Activated naive CD8-positive, alpha-beta T cell treated with anti-CD3 and anti-CD28 coated beads, Interleukin-2, amount 50 U/mL, for 24 hours (primary cell): ENCODE measurements at regions not wholly inside any gene's neighbourhood (a gene's known extent, or its start where the extent isn't known, plus 50 kb on each side); places are given as distances from the start of the nearest gene placed in this dataset.

Source experiments
- ATAC-seq: fragments of 150-1000 bp; cut with Tn5 transposase; one replicate; pipeline ENCODE4 v1.10.0; 2021
- DNase-seq: peaks from one replicate; pipeline ENCODE4 v3.0.0; 2021
- H3K27ac Mint-ChIP-seq: one replicate; pipeline ENCODE4 v1.8.0; 2021; ENCODE audit warnings: mild to moderate bottlenecking, mixed read lengths
- H3K27me3 Mint-ChIP-seq: one replicate; pipeline ENCODE4 v1.8.0; 2021; ENCODE audit warnings: mixed read lengths
- H3K36me3 Mint-ChIP-seq: one replicate; pipeline ENCODE4 v1.8.0; 2021; ENCODE audit warnings: low read depth, mixed read lengths
- H3K4me1 Mint-ChIP-seq: one replicate; pipeline ENCODE4 v1.8.0; 2021; ENCODE audit warnings: mixed read lengths
- H3K4me3 Mint-ChIP-seq: one replicate; pipeline ENCODE4 v1.8.0; 2021; ENCODE audit warnings: mild to moderate bottlenecking, moderate library complexity, mixed read lengths
- H3K9me3 Mint-ChIP-seq: one replicate; pipeline ENCODE4 v1.8.0; 2021; ENCODE audit warnings: mixed read lengths

DNA sequence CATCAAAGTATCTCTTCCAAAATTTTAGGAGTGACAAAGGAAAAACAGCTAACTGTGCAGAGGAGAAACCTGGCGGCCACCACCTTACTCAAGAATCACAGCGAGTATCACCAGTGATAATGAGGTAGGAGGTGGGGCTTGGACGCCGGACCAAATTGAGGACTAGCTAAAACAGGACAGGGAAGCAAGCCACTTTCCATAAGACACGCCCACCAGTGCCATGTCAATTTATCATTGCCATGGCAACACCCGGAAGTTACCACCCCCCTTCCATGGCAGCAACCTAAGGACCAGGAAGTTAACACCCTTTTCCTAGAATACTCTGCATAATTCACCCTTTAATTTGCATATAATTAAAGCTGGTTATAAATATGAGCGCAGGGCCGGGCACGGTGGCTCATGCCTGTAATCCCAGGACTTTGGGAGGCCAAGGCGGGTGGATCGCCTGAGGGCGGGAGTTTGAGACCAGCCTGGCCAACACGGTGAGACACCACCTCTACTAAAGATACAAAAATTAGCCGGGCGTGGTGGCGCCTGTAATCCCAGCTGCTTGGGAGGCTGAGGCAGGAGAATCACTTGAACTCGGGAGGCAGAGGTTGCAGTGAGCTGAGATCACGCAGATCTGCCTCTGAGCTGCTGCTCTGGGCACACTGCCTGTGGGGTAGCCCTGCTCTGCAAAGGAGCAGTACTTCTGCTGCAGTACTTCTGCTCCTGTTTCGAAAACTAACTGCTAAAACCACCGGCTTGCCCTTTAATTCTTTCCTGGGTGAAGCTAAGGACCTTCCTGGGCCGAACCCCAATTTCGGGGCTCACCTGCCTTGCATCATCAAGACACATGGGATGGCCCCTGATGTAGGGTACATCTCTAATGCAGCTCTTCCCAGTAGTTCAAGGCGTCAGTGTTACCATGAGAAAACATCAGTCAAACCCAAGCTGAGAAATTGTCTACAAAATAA is 116.7 kb downstream of the HMX1 start:
- no peak for DNase-seq
- H3K27me3 Mint-ChIP-seq: no peaks in the 10 kb centered on the region
- H3K4me3 Mint-ChIP-seq: no peak overlapping the region
- H3K9me3 Mint-ChIP-seq: peaks cover 6% of the 10 kb centered on the region
- ATAC-seq: no peak
- no peaks in the 10 kb centered on the region for H3K36me3 Mint-ChIP-seq
- H3K27ac Mint-ChIP-seq: no peak overlapping the region
- no peaks in the 10 kb centered on the region for H3K4me1 Mint-ChIP-seq

DNA sequence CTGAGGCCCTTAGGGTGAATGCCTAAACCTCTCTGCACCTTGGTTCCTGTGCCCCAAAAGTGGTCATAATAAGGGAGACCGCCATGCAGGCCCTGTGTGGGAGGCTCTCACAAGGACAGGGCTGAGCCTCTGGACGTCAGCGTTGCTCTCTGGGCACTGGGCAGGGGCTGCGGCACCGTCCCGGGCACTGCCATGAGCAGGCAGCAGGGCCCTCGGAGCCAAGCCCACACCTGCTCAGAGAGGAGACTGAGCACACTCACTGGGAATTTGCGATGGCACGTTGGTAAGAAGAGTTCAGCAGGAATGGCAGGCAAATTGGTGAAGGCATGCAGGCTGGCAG is 123.4 kb downstream of the HMX1 start:
- Mint-ChIP-seq H3K4me1 (no peaks in the 10 kb centered on the region), H3K4me3 (no peak overlapping the region), H3K27me3 (no peaks in the 10 kb centered on the region), H3K9me3 (peaks cover 10% of the 10 kb centered on the region), H3K36me3 (no peaks in the 10 kb centered on the region), H3K27ac (no peak overlapping the region)
- DNase-seq: no peak
- no peak for ATAC-seq

DNA sequence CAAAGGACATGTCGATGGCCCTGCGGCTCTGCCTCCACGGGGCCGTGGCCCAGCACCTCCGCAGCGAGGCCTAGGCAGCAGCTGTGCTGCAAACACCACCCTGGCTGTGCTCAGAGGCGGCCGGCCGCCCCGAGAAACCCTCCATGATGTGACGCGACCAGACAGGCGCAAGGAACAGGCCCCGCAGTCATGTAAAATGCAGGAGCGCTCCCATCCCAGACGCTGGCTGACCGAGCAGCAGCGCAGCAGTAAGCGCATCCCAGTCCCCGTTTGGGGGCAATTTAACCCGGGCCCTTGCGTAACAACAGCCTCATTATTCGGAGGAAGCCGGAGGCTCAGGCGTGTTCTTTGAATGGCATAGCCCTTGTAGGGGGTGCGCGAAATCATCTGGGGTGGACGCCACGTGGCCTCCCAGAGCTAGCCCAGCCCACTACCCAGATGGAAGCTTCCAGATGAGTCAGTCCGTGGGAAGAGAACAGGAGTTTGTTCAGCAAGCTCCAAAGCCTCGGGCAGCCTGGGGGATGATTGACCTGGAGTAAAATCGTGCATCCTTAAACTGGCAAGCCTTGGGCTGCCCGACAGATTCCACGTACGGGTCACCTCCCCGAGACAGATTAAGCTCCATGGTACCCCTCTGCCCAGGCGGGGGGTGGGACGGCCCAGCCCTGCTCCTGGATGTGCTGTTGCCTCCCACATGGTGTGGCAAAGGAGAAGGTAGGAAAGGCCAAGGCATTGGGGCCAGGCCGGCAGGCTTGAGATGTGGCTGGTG is 124.0 kb downstream of the HMX1 start:
- DNase-seq (no peak), ATAC-seq (no peak)
- no peak overlapping the region for H3K27ac Mint-ChIP-seq
- peaks cover 10% of the 10 kb centered on the region for H3K9me3 Mint-ChIP-seq
- H3K36me3 Mint-ChIP-seq: no peaks in the 10 kb centered on the region
- peaks cover 2% of the 10 kb centered on the region for H3K27me3 Mint-ChIP-seq
- H3K4me1 Mint-ChIP-seq: no peaks in the 10 kb centered on the region
- no peak overlapping the region for H3K4me3 Mint-ChIP-seq

DNA sequence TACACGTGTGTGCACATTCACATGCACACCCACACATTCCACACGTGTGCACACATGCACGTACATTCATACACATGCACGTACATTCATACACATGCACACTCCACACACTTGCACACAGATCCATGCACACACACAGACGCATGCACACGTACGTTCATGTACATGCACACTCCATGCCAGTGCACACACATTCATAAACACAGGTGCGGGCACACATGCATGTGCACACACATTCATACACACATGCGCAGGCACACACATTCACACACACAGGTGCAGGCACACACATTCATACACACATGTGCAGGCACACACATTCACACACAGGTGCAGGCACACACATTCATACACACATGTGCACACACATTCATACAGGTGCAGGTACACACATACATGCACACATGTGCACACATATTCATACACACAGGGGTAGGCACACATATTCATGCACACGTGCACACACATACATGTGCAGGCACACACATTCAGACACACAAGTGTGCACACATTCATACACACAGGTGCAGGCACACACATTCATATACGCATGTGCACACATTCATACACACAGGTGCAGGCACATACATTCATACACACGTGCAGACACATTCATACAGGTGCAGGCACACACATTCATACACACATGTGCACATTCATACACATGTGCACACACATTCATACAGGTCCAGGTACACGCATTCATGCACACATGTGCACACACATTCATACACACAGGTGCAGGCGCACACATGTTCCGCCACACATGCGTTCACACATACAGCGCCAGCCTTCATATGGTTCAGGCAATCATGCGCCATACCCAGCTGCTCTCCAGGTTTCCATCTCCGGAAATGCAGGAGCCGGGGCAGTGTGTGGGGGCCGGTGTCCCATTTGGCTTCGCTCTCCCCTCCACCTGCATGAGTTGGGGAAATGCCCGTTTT is 124.8 kb downstream of the HMX1 start:
- Mint-ChIP-seq H3K4me1 (no peaks in the 10 kb centered on the region), H3K36me3 (no peaks in the 10 kb centered on the region), H3K9me3 (peaks cover 10% of the 10 kb centered on the region), H3K4me3 (no peak overlapping the region), H3K27ac (no peak overlapping the region), H3K27me3 (peaks cover 2% of the 10 kb centered on the region)
- DNase-seq (no peak), ATAC-seq (no peak)

DNA sequence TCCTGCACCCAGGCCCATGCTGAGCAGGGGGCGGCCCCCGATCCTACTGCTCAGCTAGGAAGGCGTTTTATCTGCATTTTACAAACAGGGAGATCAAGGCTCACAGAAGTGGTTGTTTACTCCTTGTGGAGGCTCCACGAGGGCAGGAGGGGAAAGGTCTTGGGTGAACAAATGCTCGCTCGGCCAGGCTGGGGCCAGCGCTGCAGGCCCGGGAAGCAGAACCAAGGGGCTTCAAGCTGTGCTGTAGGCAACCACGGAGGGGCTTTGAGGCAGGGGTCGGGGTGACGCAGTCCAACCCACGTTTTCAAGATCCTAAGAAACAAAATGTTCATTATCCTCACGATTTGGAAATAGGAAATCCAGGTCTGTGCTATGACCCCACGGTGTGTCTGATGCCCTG is 125.8 kb downstream of the HMX1 start:
- no peaks in the 10 kb centered on the region for H3K36me3 Mint-ChIP-seq
- H3K27me3 Mint-ChIP-seq: peaks cover 2% of the 10 kb centered on the region
- peaks cover 10% of the 10 kb centered on the region for H3K9me3 Mint-ChIP-seq
- no peak for DNase-seq
- ATAC-seq: no peak
- no peak overlapping the region for H3K27ac Mint-ChIP-seq
- no peak overlapping the region for H3K4me3 Mint-ChIP-seq
- H3K4me1 Mint-ChIP-seq: no peaks in the 10 kb centered on the region

DNA sequence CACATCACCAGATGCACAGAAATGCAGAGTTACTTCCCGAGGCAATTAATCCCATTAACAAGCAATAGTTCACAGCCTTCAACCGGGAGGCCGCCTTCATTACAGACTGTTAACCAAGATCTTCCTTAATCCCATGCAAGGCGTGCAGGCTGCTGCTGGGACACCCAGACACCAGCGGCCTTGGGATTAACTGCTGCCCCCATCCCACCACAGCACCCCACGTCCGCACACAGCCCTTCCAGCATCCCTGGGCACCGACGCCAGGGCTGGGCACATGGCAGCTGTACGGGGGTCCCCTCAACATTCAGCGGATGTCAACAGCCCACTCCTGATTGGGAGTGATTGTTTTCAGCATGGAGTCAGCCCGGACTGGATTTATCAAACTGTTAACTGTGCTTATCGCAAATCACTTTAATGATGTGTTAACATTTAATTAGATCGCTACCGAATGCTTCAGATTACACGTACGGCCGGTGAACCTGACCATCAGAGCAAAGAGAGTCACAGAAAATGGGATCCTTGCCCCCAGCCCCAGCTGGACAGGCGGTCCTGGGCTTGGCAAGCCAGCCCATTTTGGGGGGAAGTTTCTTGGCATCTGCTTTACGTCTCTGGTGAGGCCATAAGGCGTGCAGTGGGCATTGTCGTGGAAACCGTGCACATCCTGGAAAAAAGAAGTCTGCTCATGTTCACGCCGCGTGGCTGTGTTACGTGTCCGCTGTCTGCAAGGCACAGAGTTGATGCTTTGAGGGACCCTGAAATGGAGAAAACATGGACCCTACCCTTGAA is 126.4 kb downstream of the HMX1 start:
- no peaks in the 10 kb centered on the region for H3K36me3 Mint-ChIP-seq
- peaks cover 10% of the 10 kb centered on the region for H3K9me3 Mint-ChIP-seq
- H3K27me3 Mint-ChIP-seq: peaks cover 2% of the 10 kb centered on the region

DNA sequence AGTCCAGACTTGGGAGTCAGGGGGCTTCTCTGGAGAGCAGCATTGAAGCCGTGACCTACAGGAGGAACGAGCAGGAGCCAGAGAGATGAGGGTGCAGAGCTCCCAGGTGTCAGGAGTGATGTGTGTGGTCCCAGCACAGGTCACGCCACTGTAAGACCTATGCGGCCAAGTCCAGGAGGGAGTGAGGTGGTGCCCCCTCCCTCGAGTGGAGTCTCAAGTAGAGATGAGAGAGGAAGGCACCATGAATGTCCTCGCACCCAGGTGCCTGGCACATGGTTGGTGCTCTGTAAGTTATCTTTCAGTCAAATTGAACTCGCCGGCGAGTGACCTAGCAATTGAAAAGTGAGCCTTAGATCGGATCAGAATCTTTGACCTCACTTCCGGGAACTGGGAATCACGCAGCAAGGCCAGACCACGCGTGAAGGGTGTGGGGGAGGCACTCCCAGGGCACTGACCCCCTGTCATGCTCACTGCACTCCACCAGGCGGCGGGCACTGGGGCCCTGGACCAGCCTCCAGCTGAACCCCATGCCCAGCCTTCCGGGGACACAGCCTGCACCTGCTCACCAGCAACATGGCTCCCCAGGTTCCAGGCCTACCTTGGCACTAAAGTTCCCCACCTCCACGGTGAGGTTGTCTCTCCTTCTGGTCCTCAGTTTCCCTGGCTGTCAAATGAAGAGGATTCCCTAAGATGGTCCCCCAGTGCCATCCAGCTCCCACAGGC is 127.4 kb downstream of the HMX1 start:
- Mint-ChIP-seq H3K4me1 (no peaks in the 10 kb centered on the region), H3K4me3 (no peak overlapping the region), H3K27me3 (peaks cover 2% of the 10 kb centered on the region), H3K27ac (no peak overlapping the region), H3K36me3 (no peaks in the 10 kb centered on the region), H3K9me3 (peaks cover 10% of the 10 kb centered on the region)
- DNase-seq: no peak
- no peak for ATAC-seq

More for the DNA sequence above, 126.4 kb downstream of the HMX1 start:
- Mint-ChIP-seq H3K27ac (no peak overlapping the region), H3K4me1 (no peaks in the 10 kb centered on the region), H3K4me3 (no peak overlapping the region)
- no peak for ATAC-seq
- DNase-seq: no peak

DNA sequence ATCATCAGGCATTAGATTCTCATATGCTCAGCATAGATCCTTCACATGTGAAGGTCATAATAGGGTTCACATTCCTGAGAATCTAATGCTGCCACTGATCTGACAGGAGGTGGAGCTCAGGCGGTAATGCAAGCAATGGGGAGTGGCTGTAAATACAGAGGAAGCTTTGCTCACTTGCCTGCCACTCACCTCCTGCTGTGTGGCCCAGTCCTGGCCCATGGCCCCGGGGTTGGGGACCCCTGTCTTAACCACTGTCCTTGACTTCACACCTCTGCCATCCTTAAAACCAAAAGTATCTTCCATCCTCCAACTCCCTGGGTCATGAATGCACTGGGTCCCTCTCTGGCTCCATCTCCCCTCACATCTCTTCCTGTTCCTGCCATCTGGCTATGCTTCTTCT is 129.1 kb downstream of the HMX1 start:
- H3K36me3 Mint-ChIP-seq: no peaks in the 10 kb centered on the region
- no peak for DNase-seq
- peaks cover 2% of the 10 kb centered on the region for H3K27me3 Mint-ChIP-seq
- H3K4me1 Mint-ChIP-seq: no peaks in the 10 kb centered on the region
- no peak for ATAC-seq
- no peak overlapping the region for H3K4me3 Mint-ChIP-seq
- H3K27ac Mint-ChIP-seq: no peak overlapping the region
- H3K9me3 Mint-ChIP-seq: peaks cover 10% of the 10 kb centered on the region

DNA sequence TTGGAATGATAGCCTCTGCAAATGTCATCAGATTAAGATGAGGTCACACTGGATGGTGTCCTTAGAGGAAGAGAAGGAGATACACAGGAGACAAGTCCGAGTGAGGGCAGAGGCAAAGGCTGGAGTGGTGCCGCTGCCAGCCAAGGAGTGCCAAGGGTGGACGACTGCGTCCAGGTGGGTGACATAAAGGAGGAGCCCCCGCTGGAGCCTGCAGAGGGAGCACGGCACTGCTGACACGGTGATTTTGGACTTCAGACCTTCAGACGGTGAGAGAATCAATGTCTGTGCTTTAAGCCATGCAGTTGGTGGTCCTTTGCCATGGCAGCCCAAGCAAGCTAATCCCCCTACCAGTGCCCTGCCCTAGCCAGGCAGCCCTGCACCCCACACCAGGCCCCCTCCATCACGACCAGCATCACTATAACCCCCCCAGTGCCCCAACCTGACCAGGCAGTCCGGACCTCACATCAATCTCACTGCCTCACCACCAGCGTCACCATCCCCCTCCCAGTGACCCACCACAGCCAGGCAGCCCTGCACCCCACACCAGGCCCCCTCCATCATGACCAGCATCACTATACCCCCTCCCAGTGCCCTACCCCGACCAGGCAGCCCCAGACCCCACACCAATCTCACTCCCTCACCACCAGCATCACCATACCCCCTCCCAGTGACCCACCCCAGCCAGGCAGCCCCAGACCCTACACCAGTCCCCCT is 130.0 kb downstream of the HMX1 start:
- H3K9me3 Mint-ChIP-seq: peaks cover 6% of the 10 kb centered on the region
- DNase-seq: no peak
- peaks cover 2% of the 10 kb centered on the region for H3K27me3 Mint-ChIP-seq
- H3K4me1 Mint-ChIP-seq: no peaks in the 10 kb centered on the region
- no peak for ATAC-seq
- H3K36me3 Mint-ChIP-seq: no peaks in the 10 kb centered on the region
- H3K27ac Mint-ChIP-seq: no peak overlapping the region
- H3K4me3 Mint-ChIP-seq: no peak overlapping the region

DNA sequence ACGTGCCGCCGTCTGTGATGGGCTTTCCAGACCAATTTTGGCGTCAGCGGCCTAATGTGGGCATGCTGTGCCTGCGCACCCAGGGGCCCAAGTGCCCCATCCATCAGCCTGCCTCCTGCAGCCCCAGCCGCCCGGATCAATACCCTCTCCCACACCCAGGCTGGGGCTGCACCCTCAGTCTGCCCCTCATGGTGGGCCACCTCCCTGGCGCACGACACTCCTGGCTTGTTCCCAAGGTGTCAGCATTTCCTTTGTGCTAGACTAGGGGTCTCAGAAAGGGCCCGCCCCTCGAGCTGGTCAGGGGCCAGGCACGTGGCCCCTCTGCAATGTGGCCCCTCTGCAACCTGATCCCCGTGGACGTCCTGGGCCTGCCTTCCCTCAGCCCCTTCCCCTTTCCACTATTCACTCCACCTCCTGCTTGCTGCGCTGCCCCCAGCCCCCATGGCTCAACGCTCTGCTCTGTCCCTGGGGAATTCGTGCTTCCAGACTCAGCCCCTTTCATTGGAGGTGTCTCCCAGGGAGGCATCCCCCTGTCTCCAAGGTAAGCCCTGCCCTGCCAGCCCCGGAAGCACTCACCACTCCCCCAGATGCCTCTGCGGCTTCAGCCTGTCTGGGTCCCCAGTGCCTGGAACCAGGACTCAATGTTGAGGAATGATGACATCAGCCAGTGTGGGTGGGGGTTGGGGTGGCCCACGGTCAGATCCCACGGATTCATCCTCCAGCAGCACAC is 130.8 kb downstream of the HMX1 start:
- Mint-ChIP-seq H3K27ac (no peak overlapping the region), H3K27me3 (peaks cover 2% of the 10 kb centered on the region), H3K9me3 (no peaks in the 10 kb centered on the region), H3K4me3 (no peak overlapping the region), H3K4me1 (no peaks in the 10 kb centered on the region), H3K36me3 (no peaks in the 10 kb centered on the region)
- ATAC-seq (no peak), DNase-seq (no peak)

DNA sequence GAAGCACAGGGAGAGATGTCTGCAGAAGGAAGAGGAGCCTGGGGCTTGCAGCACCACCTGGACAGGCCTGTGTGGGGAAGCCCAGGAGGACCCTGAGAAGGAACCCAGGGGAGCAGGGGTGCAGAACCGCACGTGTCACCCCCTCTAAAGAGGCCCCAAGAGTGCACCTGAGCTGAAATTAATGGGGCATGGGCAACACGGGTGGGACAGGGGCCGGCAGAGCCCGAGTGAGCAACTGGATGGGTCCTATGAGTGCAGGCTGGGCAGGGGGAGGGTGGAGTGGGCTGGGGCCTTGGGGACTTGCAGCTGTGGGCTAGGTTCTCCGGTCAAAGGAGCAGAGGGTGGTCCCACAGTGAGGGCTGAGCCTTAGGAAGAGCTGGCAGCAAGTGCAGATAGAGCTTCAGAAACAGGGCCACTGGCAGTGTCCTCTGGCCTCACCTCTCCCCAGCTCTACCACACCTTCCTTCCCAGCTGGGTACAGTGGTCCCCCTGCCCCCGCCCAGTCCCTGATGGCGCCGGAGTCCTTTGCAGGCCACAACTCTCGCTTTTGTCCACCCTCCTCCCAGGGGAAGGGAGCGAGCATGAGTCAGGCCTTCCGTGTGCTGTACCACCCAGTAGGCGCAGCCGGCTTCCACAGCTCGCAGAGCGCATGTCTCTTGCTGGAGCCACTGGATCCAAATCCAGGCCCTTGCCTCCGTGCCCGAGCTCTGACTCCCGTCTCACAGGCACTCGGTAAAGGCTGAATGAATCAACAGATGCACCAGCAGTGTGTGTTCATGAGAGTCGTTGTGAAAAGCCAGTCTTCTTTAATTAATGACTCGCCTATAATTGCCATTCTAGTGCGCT is 131.6 kb downstream of the HMX1 start:
- Mint-ChIP-seq H3K4me1 (no peaks in the 10 kb centered on the region), H3K36me3 (no peaks in the 10 kb centered on the region), H3K27ac (no peak overlapping the region), H3K4me3 (no peak overlapping the region), H3K9me3 (no peaks in the 10 kb centered on the region), H3K27me3 (peaks cover 2% of the 10 kb centered on the region)
- DNase-seq (no peak), ATAC-seq (no peak)

DNA sequence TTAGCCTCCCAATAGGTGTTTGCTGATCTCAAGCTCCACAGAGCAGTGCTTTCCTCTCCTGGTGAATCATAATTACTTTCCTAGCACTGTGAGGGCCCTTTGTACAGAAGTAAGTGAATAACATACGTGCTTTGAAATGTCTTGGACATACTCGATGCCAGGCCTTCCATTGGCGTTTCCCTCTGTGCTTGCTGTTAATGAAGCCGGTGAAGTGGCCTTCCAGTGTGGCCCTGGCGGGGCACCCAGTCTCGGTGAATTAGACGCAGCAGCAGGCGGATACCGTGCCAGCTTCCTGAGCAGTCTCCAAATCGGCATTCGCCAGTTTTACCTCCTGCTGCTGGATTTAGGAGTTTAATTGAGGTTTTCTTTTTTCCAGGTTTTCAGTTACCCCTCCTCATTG is 132.3 kb downstream of the HMX1 start:
- no peak overlapping the region for H3K4me3 Mint-ChIP-seq
- no peak for ATAC-seq
- H3K27me3 Mint-ChIP-seq: peaks cover 2% of the 10 kb centered on the region
- no peaks in the 10 kb centered on the region for H3K4me1 Mint-ChIP-seq
- peaks cover 2% of the 10 kb centered on the region for H3K9me3 Mint-ChIP-seq
- H3K36me3 Mint-ChIP-seq: no peaks in the 10 kb centered on the region
- DNase-seq: no peak
- no peak overlapping the region for H3K27ac Mint-ChIP-seq
